ENCODE measurements at regions not wholly inside any gene's neighbourhood (a gene's known extent, or its start where the extent isn't known, plus 50 kb on each side); places are given as distances from the start of the nearest gene placed in this dataset.
"Not testable (repeated sequence)": the region's sequence is repeated elsewhere in the genome, so short reads cannot be mapped to it uniquely, and the experiment has no call there.

DNA sequence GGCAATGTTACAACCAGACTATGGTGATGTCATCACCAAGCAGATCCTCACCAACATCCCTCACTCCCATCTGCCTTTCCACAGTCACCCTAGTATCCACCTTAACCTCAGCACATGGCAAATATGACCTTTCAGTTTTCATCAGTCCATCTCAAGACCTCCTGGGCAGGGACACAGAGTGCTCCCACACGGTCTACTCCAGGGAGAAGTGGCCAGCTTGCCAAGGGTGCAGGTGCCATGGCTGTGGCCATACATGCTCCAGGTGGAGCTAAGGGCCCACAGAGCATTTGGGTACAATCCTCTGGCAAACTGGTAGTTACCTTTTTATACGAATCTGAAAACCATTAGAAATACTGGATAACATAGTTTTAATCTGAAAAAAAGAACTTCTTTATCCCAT is 453.1 kb downstream of the ADCYAP1 start:
- Mint-ChIP-seq H3K4me3 (no peak overlapping the region), H3K27me3 (ENCODE audit: low read depth) (no peaks in the 10 kb centered on the region), H3K4me1 (no peaks in the 10 kb centered on the region), H3K36me3 (no peaks in the 10 kb centered on the region), H3K9me3 (peaks cover 4% of the 10 kb centered on the region), H3K27ac (no peak overlapping the region)
- no peak for DNase-seq (ENCODE audit: low spot score in 2 of 2, unreplicated experiment in 2 of 2)
- no peak for TF ChIP-seq CTCF (IDR thresholded peaks at IDR 0.05; ENCODE audit: unreplicated experiment)

DNA sequence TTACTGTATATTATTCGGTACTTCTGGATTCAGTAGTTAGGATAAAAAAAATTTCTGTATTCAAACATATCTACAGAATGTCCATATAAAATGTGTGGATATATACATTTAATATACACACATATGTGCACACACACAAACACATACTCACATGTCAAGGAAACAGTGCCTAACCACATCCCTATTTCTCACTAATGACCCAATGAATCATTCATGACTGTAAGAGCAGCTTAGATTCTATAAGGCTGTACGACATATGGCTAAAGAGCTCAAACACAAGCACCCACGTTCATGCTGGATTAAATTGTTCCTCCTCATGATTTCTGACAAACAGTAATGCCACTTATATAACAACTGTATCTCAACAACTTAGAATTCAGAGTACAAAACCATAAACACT is 457.3 kb downstream of the ADCYAP1 start:
- Mint-ChIP-seq H3K36me3 (no peaks in the 10 kb centered on the region), H3K27ac (no peak overlapping the region), H3K9me3 (no peaks in the 10 kb centered on the region), H3K4me1 (no peaks in the 10 kb centered on the region), H3K27me3 (ENCODE audit: low read depth) (peaks cover 19% of the 10 kb centered on the region), H3K4me3 (no peak overlapping the region)
- no peak for TF ChIP-seq CTCF (IDR thresholded peaks at IDR 0.05; ENCODE audit: unreplicated experiment)
- no peak for DNase-seq (ENCODE audit: low spot score in 2 of 2, unreplicated experiment in 2 of 2)

GRCh38 chr18:1370552-1370951 is 465.9 kb downstream of the ADCYAP1 start:
- no peak overlapping the region for H3K27ac Mint-ChIP-seq
- no peak for DNase-seq (ENCODE audit: low spot score in 2 of 2, unreplicated experiment in 2 of 2)
- H3K4me1 Mint-ChIP-seq, result no peaks in the 10 kb centered on the region
- TF ChIP-seq CTCF (IDR thresholded peaks at IDR 0.05; ENCODE audit: unreplicated experiment), result no peak
- no peaks in the 10 kb centered on the region for H3K9me3 Mint-ChIP-seq
- H3K27me3 Mint-ChIP-seq (ENCODE audit: low read depth), result peaks cover 11% of the 10 kb centered on the region
- H3K36me3 Mint-ChIP-seq, result no peaks in the 10 kb centered on the region
- H3K4me3 Mint-ChIP-seq, result no peak overlapping the region

DNA sequence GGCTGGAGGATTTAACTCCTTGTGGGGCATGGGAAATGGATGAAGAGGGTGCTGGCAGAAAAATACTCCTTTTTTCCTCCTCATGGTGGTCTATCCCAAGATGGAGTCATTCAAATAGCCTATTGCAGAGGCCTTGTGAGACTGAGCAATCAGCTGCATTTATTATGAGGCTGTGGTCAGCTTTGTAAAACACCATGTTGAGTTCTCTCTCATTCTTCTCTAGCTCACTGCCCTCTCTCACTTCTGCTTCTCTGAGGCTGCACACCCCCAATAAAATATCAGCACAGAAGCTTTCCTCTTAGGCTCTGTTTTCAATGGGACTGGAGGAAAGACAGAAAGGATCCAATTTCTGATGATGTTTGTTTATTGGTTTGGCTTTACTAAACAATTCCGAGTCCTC is 467.1 kb downstream of the ADCYAP1 start:
- Mint-ChIP-seq H3K9me3 (no peaks in the 10 kb centered on the region), H3K27ac (no peak overlapping the region), H3K4me1 (no peaks in the 10 kb centered on the region), H3K4me3 (no peak overlapping the region), H3K27me3 (ENCODE audit: low read depth) (peaks cover 3% of the 10 kb centered on the region), H3K36me3 (no peaks in the 10 kb centered on the region)
- DNase-seq (ENCODE audit: low spot score in 2 of 2, unreplicated experiment in 2 of 2), result no peak
- TF ChIP-seq CTCF (IDR thresholded peaks at IDR 0.05; ENCODE audit: unreplicated experiment), result no peak

GRCh38 chr18:1383465-1383864 is 478.8 kb downstream of the ADCYAP1 start:
- Mint-ChIP-seq H3K9me3 (peaks cover 39% of the 10 kb centered on the region), H3K4me3 (no peak overlapping the region), H3K4me1 (no peaks in the 10 kb centered on the region), H3K27ac (no peak overlapping the region), H3K36me3 (no peaks in the 10 kb centered on the region), H3K27me3 (ENCODE audit: low read depth) (no peaks in the 10 kb centered on the region)
- TF ChIP-seq CTCF (IDR thresholded peaks at IDR 0.05; ENCODE audit: unreplicated experiment), result no peak
- DNase-seq (ENCODE audit: low spot score in 2 of 2, unreplicated experiment in 2 of 2), result no peak

- H3K4me1 Mint-ChIP-seq; H3K27me3 Mint-ChIP-seq (ENCODE audit: low read depth): not testable (repeated sequence)
- peaks cover 50% of the 10 kb centered on the region for H3K9me3 Mint-ChIP-seq
Observed at GRCh38 chr18:1388468-1388867, 483.8 kb downstream of the ADCYAP1 start.

More at GRCh38 chr18:1388468-1388867, 483.8 kb downstream of the ADCYAP1 start:
- not testable (repeated sequence) for H3K36me3 Mint-ChIP-seq; H3K27ac Mint-ChIP-seq; DNase-seq (ENCODE audit: low spot score in 2 of 2, unreplicated experiment in 2 of 2); H3K4me3 Mint-ChIP-seq

All from mesothelial cell of epicardium (in vitro differentiated cells).